Uterus (tissue), 3 donors: ENCODE measurements at regions not wholly inside any gene's neighbourhood (a gene's known extent, or its start where the extent isn't known, plus 50 kb on each side); places are given as distances from the start of the nearest gene placed in this dataset.

Source experiments
- DNase-seq, 2 donors: peaks; one replicate each; pipeline ENCODE4 v3.0.0-alpha.2; 2019 to 2020
- H3K27ac ChIP-seq, 2 donors: fragments of 200-600 bp; sonication (generic); 1 replicate in 1 of 2; 2 replicates in 1 of 2; pipeline ENCODE4 v1.5.1; 2016 to 2018
- H3K27me3 ChIP-seq, 2 donors: fragments of 200-600 bp; sonication (generic); one replicate each; pipeline ENCODE4 v1.5.1; 2018 to 2019; ENCODE audit warnings: control low read depth in 1 of 2
- H3K36me3 ChIP-seq, 2 donors: fragments of 200-600 bp; sonication (generic); one replicate each; pipeline ENCODE4 v1.5.1; 2019; ENCODE audit warnings: control low read depth in 1 of 2
- H3K4me1 ChIP-seq, 2 donors: fragments of 200-600 bp; sonication (generic); one replicate each; pipeline ENCODE4 v1.5.1; 2018 to 2019; ENCODE audit warnings: control low read depth in 1 of 2
- H3K4me3 ChIP-seq, 2 donors: fragments of 200-600 bp; sonication (generic); 1 replicate in 1 of 2; 2 replicates in 1 of 2; pipeline ENCODE4 v1.5.1; 2018 to 2019; ENCODE audit warnings: mild to moderate bottlenecking in 1 of 2
- H3K9me3 ChIP-seq, 2 donors: fragments of 200-600 bp; sonication (generic); one replicate each; pipeline ENCODE4 v1.5.1; 2019; ENCODE audit warnings: control low read depth in 1 of 2
- POLR2A ChIP-seq, 2 donors: fragments of 450-650 bp; IDR thresholded peaks; one replicate each; pipeline ENCODE4 v1.6.1; 2016; ENCODE audit warnings: antibody characterized with exemption in 2 of 2, mild to moderate bottlenecking in 1 of 2, moderate library complexity in 1 of 2
- intact Hi-C: fragments of 100-400 bp; cut with DNase I; formaldehyde crosslinking; loops from one replicate; pipeline ENCODE4 v1.15.1; 2023; ENCODE audit warnings: low total_unique reads
- TF ChIP-seq, protein P1 (sequence below), 4 experiments: fragments of 200-600 bp in 2 of 4; fragments of 450-650 bp in 2 of 4; sonication (generic) in 2 of 4; IDR thresholded peaks; one replicate each; pipeline ENCODE4 v1.5.1; 2016 to 2019; ENCODE audit warnings: antibody characterized with exemption in 4 of 4, mild to moderate bottlenecking in 2 of 4, moderate library complexity in 1 of 4
- donor health status: DM: yes; HTN: yes; CAD: no.

DNA sequence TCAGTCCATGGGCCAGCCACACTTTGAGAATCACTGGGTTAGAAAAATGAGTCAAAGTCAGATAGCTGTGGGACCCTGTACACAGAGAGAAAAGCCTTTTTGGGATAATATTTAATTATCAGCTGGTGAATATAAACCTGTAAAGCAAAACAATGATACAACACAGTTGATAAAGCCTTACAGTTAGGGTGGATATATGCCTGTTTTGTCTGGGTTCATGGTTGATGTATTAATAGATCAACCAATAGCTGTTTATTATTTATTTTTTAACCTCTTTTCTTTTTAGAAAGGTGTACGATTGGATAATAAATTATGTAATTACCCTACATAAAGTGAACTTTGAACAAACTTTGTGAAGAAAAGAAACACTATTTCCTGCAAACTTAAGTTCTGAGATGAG lies 145.6 kb downstream of the TDRD15 start:
- no peak overlapping the region for H3K27ac ChIP-seq
- H3K27me3 ChIP-seq: no peaks in the 10 kb centered on the region
- H3K36me3 ChIP-seq: no peaks in the 10 kb centered on the region
- no peak for TF ChIP-seq POLR2A (IDR thresholded peaks at IDR 0.05)
- TF ChIP-seq, protein P1, sequence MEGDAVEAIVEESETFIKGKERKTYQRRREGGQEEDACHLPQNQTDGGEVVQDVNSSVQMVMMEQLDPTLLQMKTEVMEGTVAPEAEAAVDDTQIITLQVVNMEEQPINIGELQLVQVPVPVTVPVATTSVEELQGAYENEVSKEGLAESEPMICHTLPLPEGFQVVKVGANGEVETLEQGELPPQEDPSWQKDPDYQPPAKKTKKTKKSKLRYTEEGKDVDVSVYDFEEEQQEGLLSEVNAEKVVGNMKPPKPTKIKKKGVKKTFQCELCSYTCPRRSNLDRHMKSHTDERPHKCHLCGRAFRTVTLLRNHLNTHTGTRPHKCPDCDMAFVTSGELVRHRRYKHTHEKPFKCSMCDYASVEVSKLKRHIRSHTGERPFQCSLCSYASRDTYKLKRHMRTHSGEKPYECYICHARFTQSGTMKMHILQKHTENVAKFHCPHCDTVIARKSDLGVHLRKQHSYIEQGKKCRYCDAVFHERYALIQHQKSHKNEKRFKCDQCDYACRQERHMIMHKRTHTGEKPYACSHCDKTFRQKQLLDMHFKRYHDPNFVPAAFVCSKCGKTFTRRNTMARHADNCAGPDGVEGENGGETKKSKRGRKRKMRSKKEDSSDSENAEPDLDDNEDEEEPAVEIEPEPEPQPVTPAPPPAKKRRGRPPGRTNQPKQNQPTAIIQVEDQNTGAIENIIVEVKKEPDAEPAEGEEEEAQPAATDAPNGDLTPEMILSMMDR (IDR thresholded peaks at IDR 0.05): no peak
- no peaks in the 10 kb centered on the region for H3K9me3 ChIP-seq
- H3K4me3 ChIP-seq: no peak overlapping the region
- no peak for DNase-seq
- intact Hi-C loops: no loop called here
- H3K4me1 ChIP-seq: no peaks in the 10 kb centered on the region

DNA sequence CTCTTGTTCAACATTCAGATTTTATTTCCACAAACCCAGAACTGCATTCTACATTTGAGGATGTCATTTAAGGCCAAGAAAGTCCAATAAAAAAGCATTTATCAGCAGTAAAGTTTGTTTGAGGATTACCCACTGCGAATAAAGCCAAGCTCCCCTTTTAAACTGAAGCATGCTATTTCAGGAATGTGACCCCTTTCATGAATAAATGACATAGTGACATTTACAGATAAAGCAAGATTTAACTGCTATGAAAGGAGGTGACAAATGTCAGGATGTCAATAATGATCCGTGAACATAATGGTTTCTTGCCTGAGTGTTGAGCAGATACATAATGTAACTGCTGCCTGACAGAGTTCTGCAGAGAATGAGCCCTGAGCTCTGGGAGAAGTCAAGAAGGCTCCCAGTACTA lies 146.3 kb downstream of the TDRD15 start:
- Histone ChIP-seq H3K9me3 (no peaks in the 10 kb centered on the region), H3K4me1 (no peaks in the 10 kb centered on the region), H3K27me3 (no peaks in the 10 kb centered on the region), H3K4me3 (no peak overlapping the region), H3K36me3 (no peaks in the 10 kb centered on the region), H3K27ac (peak overlapping the region in 1 of 2 donors; percentile 28)
- intact Hi-C loops: no loop called here
- no peak for DNase-seq
- TF ChIP-seq, protein P1 (IDR thresholded peaks at IDR 0.05): no peak
- TF ChIP-seq POLR2A (IDR thresholded peaks at IDR 0.05): no peak

DNA sequence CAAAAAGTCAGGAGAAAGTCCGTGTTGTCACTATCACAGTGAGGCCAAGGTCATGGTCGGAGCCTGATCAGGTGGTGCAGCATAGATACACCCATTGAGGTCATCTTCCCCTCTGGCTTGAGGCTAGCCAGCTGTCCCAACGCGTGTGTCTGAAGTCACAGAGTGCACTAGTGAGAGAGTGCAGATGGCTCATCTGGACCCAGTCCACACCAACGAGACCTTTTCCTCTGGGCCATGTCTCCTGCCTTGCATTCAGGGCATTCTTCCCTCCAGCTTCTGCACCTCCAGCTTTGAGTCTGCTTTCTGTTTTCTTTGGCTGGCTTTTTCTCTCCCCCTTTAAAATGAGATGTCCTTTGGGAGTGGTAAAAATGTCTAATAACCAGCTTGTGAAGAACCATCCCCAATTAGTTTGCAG lies 146.9 kb downstream of the TDRD15 start:
- Histone ChIP-seq H3K36me3 (no peaks in the 10 kb centered on the region), H3K4me3 (no peak overlapping the region), H3K27ac (peak overlapping the region in 1 of 2 donors; percentile 28), H3K9me3 (no peaks in the 10 kb centered on the region), H3K27me3 (no peaks in the 10 kb centered on the region), H3K4me1 (no peaks in the 10 kb centered on the region)
- intact Hi-C loops: no loop called here
- peak; percentile 55 to 69 for DNase-seq
- TF ChIP-seq, protein P1 (IDR thresholded peaks at IDR 0.05): no peak
- TF ChIP-seq POLR2A (IDR thresholded peaks at IDR 0.05): no peak

DNA sequence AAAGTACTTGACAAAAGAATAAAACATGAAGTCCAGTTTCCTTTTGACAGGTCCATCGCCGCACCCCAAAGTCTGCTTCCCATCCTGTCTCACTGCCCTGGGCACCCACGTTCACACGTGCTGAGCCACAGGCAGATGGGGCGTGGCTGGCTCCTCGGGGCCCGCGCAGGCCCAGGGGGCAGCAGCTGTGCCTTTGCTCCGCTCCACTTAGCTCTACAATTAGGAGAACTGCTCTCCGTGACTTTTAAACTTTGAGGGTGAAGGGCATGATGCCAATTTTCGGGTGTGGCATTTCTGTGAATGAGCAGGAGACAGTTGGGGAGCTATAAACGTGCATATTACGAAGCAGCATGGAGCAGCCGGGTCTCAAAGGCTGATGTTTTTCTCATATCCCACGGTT lies 152.4 kb downstream of the TDRD15 start:
- intact Hi-C loops: no loop called here
- H3K36me3 ChIP-seq: no peaks in the 10 kb centered on the region
- H3K4me3 ChIP-seq: no peak overlapping the region
- no peaks in the 10 kb centered on the region for H3K4me1 ChIP-seq
- H3K9me3 ChIP-seq: no peaks in the 10 kb centered on the region
- no peak for TF ChIP-seq POLR2A (IDR thresholded peaks at IDR 0.05)
- TF ChIP-seq, protein P1 (IDR thresholded peaks at IDR 0.05): no peak
- no peaks in the 10 kb centered on the region for H3K27me3 ChIP-seq
- no peak for DNase-seq
- no peak overlapping the region for H3K27ac ChIP-seq

DNA sequence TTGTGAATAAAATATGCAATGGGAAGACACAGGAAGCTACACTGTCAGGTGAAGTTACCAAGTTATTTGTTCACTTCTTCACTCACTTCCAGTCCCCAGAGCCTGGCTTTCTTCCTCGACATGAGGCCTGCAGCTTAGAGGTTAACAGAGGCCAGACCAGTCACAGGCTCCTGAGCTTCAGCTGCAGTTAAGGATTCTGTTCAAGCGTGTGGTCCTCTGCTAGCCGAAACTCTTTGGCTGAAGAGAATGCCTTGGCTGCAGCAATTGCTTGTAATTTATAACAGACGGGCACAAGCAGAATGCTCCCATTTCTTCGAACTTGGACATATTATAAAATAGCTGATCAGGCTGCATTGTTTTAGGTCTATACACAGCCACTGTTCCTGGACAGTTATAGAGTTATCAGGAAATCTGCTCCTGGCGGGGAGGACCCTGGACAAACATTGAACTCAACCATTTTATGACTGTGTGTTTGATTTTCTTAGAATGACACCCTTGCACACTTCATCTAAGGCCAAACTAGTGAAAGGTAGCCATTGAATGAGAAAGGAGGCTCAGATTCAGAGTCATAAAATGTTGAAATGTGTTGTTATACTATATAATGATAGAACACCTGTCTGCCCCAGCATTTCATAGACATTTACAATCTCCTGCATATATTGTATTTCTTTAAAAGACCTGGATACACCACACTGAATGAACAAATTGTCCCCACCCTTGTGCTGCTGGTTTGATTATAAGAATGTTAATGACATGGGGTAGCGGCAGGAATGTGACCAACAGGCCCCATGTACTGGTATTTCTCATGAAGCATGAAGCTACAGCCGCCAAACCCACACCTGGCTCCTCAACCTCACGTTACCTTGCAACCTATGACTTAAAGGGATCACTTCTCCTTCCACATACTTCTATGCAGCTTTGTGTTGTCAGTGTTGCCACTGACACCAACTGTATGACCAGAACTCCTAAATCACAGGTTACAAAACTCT lies 153.6 kb downstream of the TDRD15 start:
- intact Hi-C loops: no loop called here

More for the DNA sequence above, 153.6 kb downstream of the TDRD15 start:
- TF ChIP-seq, protein P1 (IDR thresholded peaks at IDR 0.05): no peak
- no peak for TF ChIP-seq POLR2A (IDR thresholded peaks at IDR 0.05)
- no peaks in the 10 kb centered on the region for H3K36me3 ChIP-seq
- no peaks in the 10 kb centered on the region for H3K27me3 ChIP-seq
- no peaks in the 10 kb centered on the region for H3K9me3 ChIP-seq
- H3K4me3 ChIP-seq: no peak overlapping the region
- no peak for DNase-seq
- H3K4me1 ChIP-seq: no peaks in the 10 kb centered on the region
- no peak overlapping the region for H3K27ac ChIP-seq
